GM19324 (cell line): ENCODE measurements at regions not wholly inside any gene's neighbourhood (a gene's known extent, or its start where the extent isn't known, plus 50 kb on each side); places are given as distances from the start of the nearest gene placed in this dataset.

Source experiments
- ATAC-seq: cut with Tn5 transposase; IDR thresholded peaks from one replicate; pipeline ENCODE4 v1.9.1; 2021; ENCODE audit warnings: mild to moderate bottlenecking, moderate library complexity; ENCODE audit not compliant: unreplicated experiment, low FRiP score

- ATAC-seq: no peak
Measured at GRCh38 chr7:16235147-16236114, 185.9 kb downstream of the CRPPA start.

DNA sequence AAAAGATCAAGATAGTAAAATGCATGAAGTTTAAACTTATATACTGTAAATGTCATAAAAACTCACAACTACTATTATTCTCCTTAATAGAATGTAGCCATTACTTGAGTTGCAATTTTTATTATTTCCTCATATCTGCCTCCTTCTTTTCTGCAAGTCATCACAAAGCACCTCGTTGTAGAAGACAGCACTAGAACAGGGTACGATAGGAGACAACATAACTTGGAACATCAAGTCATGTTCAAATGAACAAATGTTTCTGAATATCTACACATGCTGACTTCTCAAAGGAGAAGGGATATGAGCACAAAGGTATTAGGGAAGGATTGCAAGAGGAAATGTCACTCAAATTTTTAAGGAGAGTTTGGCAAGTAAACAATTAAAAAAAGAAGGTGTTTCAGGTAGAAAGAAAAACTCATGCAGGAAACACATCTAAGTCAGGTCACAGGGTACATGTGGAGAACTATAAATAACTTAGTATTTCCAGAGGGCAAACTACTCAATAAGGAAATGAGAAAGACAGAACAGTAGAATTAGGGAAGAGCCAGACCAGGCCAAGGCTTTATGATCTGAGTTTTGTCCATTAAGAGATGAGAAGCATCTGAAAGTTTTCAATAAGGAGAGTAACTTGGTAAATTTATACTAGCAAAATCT lies 186.7 kb downstream of the CRPPA start:
- ATAC-seq: no peak

DNA sequence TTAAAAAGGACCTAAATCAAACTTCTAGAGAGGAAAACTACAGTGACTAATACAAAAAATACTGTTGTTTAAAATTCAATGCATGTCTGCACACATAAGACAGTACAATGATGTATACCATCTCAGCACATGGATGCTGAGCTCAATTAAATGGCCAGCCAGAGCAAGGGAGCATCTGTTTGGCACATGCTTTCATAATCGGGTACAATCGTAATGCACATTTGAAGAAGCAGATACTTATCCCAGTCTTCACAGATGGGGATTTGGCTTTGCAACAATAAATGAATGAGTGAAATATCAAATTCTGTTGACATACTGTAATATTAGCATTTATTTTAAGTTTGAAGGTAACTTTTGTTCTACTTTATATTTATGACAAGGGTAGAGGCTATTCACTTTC lies 187.8 kb downstream of the CRPPA start:
- ATAC-seq: no peak

- no peak for ATAC-seq
Measured at GRCh38 chr7:16232273-16232672, 189.1 kb downstream of the CRPPA start.

- ATAC-seq: no peak
Measured at GRCh38 chr7:16223963-16224707, 197.2 kb downstream of the CRPPA start.

- no peak for ATAC-seq
Measured at GRCh38 chr7:16212610-16213009, 208.7 kb downstream of the CRPPA start.

DNA sequence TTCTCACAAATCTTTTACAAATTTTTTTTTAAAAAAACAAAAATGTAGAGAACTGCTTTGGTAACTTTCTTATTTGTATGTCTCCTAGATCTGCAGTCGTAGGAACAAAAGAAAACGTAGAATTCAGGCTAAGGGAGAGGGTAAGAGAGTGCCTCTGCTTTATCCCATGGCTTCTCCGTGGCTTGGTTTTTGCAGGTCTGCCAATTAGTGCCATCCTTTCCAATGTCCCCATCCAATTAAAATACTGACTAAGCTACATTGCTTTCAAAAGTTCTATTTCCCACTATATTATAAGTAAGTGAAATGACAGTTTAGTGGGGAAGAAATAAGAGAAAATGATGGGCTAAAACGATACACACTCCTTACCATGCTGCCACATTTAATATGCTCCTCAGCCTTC lies 209.3 kb downstream of the CRPPA start:
- ATAC-seq: no peak

GRCh38 chr7:16211402-16211925 lies 209.9 kb downstream of the CRPPA start:
- ATAC-seq: no peak

DNA sequence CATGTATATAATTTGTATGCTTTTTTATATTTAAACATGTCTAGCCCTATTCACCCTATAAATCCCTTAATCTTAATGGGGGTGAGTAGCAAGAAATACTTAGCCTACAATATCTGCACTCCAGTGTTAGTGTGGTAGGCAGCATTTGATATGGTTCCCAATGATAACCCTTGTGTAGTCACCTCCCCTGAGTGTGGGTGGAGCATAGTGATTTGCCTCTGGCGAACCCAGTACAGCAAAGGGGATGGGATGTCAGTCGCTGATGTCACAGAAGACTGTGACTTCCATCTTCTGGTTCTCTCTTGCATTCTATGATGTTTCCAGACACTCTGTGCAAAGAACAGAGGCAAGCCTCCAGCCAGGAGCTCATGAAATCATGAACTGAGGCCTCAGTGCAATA lies 211.2 kb downstream of the CRPPA start:
- ATAC-seq: no peak

GRCh38 chr7:16207321-16207720 lies 214.0 kb downstream of the CRPPA start:
- ATAC-seq: no peak

DNA sequence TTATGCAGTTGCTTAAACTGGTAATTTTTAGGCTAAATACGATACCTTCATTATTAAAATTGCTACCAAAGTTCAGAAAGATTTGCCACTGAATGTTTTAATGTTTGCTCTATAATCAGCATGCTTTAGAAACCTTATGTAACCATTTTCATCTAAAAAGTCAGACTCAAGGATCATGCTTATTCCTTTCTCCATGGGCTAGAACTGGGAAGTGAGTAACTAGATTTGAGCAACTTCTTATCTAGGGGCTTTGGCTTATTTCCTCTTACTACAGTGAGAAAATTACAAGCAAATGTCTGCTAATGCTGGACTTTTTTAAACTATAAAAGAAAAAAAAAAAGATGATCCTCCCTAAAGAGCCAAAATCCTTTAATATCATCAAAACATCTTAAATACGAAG lies 215.9 kb downstream of the CRPPA start:
- no peak for ATAC-seq

- ATAC-seq: no peak
Measured at GRCh38 chr7:16204953-16205352, 216.4 kb downstream of the CRPPA start.

- ATAC-seq: no peak
Measured at GRCh38 chr7:16203065-16203464, 218.3 kb downstream of the CRPPA start.

- no peak for ATAC-seq
Measured at GRCh38 chr7:16202303-16202702, 219.0 kb downstream of the CRPPA start.

DNA sequence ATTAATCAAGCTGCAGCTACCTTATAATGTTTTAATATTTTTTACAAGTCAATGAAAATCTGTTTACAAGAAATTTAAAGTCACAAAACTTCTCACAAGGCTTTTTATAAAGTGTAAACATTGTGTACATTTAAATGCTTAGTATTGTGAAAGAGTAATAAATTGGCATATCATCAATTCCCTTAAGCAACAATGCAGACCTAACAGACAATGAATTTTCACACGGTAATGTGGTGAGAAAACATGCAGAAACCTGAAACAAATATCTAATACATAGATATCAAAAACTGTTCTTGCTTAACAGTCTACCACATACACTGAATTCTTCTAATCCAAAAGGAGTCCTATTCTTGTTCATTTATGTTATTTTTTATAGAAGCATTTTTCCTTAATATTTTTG lies 220.7 kb downstream of the CRPPA start:
- no peak for ATAC-seq

DNA sequence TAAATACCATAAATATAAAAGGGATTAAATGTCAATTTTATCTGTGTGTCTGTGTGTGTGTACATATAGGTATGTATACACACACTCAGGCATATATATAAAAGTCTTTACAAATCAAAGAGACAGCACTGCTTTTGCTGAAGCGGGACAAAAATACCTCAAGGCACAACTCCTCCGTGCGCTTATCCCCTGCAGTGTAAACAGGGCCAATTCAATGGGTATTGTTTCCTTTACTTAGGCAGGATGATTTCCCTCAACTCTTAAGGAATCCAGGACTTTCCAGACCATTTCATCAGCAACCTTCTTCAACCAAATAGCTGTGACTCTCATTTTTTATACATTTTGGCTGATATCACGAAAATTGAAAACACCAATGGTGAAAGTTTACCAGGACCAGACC lies 227.7 kb downstream of the CRPPA start:
- no peak for ATAC-seq

GRCh38 chr7:16189026-16189715 lies 232.2 kb downstream of the CRPPA start:
- ATAC-seq: no peak

DNA sequence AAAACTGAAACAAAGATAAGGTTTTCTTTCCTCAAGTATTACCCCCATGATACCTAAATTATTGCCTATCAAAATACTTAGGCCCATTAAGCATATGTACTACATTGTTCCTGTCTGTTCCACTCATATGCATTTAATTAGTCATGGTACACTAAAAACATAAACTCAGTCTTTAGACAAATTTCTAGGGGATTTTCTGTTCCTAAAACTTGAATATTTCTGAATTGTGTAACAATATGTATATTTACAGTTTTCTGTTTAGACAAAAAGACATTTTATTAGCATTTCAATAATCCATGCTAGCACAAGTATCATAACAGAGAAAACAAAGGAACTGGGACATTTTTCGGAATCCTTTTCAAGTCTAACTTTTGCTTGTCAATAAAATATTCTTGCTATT lies 234.2 kb downstream of the CRPPA start:
- no peak for ATAC-seq

DNA sequence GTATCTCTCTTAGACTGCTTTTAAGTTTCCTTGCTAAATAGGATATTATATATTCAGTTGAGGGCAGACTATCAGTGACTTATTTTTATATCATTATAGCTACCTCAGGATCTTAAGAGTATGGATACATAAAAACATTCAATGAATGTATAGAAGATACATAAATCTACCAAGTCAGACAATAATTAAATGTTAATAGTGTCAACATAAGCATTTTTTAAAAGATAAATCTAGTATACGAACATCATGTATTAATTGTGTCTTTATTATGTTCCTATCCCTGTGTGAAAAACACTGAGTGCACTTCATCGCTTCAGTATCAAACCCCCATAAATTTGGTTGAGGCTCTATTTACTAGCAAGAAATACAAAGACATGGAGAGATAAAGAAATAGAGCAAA lies 242.8 kb downstream of the CRPPA start:
- no peak for ATAC-seq

DNA sequence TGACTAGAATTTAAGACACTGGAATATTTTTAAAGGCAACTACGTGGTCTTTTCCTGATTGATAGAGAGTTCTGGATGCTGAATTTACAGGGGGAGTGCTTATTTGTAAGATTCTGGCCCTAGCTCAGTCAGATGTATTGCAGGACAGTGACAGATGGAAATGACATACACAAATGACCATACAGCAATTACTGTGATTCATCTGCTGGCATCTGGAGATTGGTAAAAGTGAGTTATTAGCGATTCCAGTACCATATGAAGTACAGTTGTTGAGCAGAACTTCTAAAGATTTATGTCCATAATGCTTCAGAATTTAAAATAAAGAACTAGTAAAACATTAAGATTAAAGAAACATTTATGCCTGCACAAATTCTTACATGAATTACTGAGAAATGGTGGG lies 243.2 kb downstream of the CRPPA start:
- ATAC-seq: no peak
